HL-60 (cell line): ENCODE measurements at regions not wholly inside any gene's neighbourhood (a gene's known extent, or its start where the extent isn't known, plus 50 kb on each side); places are given as distances from the start of the nearest gene placed in this dataset.
"Not testable (repeated sequence)": the region's sequence is repeated elsewhere in the genome, so short reads cannot be mapped to it uniquely, and the experiment has no call there.

Experiments used
- DNase-seq, 2 experiments: peaks; one replicate each; pipeline ENCODE4 v3.0.0-alpha.2; 2010 to 2020; ENCODE audit warnings: low read depth in 1 of 2, low spot score in 1 of 2
- H3K27ac ChIP-seq: fragments of 250-450 bp; sonication (Bioruptor Pico); replicated peaks from 2 replicates; pipeline ENCODE4 v1.5.1; 2020; ENCODE audit warnings: mild to moderate bottlenecking, moderate library complexity
- H3K27me3 ChIP-seq: fragments of 250-450 bp; sonication (Bioruptor Pico); 2 replicates; pipeline ENCODE4 v1.5.1; 2021; ENCODE audit warnings: mild to moderate bottlenecking, moderate library complexity; ENCODE audit not compliant: insufficient read depth, poor library complexity, severe bottlenecking
- H3K4me3 ChIP-seq: replicated peaks from 2 replicates; pipeline ENCODE4 v1.5.1; 2011; ENCODE audit warnings: mild to moderate bottlenecking, control low read depth, low read length; ENCODE audit not compliant: insufficient read depth
- CTCF ChIP-seq: IDR thresholded peaks from one replicate; pipeline ENCODE4 v1.5.1; 2011; ENCODE audit warnings: low read length, control low read depth, inconsistent platforms; ENCODE audit not compliant: insufficient read depth
- GABPA ChIP-seq: IDR thresholded peaks from 2 replicates; pipeline ENCODE4 v1.6.1; 2012; ENCODE audit warnings: low read depth
- POLR2AphosphoS5 ChIP-seq: IDR thresholded peaks from 2 replicates; pipeline ENCODE4 v1.6.1; 2012; ENCODE audit warnings: low read depth
- REST ChIP-seq: IDR thresholded peaks from 2 replicates; pipeline ENCODE4 v1.6.1; 2012; ENCODE audit warnings: low read depth; ENCODE audit not compliant: insufficient replicate concordance
- SPI1 ChIP-seq: IDR thresholded peaks from 2 replicates; pipeline ENCODE4 v1.6.1; 2012; ENCODE audit warnings: low read depth, mild to moderate bottlenecking, borderline replicate concordance

GRCh38 chr2:131668794-131669540, 141.3 kb downstream of the CCDC74A start:
- H3K27ac ChIP-seq, H3K27me3 ChIP-seq, H3K4me3 ChIP-seq: not testable (repeated sequence)
- peak; percentile 39 to 70 for DNase-seq

GRCh38 chr2:131671841-131672470, 144.3 kb downstream of the CCDC74A start:
- not testable (repeated sequence) for DNase-seq, H3K27ac ChIP-seq, H3K4me3 ChIP-seq
- peaks cover 10% of the 10 kb centered on the region for H3K27me3 ChIP-seq

- H3K27ac ChIP-seq: not testable (repeated sequence)
- H3K27me3 ChIP-seq: peaks cover 10% of the 10 kb centered on the region
- peak overlapping the region; percentile 31 for H3K4me3 ChIP-seq
- peak; percentile 35 for TF ChIP-seq CTCF
- DNase-seq: peak; percentile 39 to 51
These were observed 145.0 kb downstream of the CCDC74A start for GRCh38 chr2:131672471-131673399.

GRCh38 chr2:131673400-131674173, 145.9 kb downstream of the CCDC74A start:
- peak in 1 of 2 experiments; percentile 72 for DNase-seq
- no peak overlapping the region for H3K27ac ChIP-seq
- TF ChIP-seq REST: no peak
- peak; percentile 46 for TF ChIP-seq CTCF
- peaks cover 10% of the 10 kb centered on the region for H3K27me3 ChIP-seq
- peak overlapping the region; percentile 31 for H3K4me3 ChIP-seq

GRCh38 chr2:131674174-131674507, 146.5 kb downstream of the CCDC74A start:
- no peak for TF ChIP-seq SPI1
- no peak for TF ChIP-seq GABPA
- no peak for TF ChIP-seq REST
- TF ChIP-seq CTCF: no peak
- no peak for TF ChIP-seq POLR2AphosphoS5
- no peak for DNase-seq
- Histone ChIP-seq H3K27me3 (peaks cover 10% of the 10 kb centered on the region), H3K27ac (no peak overlapping the region), H3K4me3 (no peak overlapping the region)

- DNase-seq, H3K27ac ChIP-seq, H3K27me3 ChIP-seq: not testable (repeated sequence)
- H3K4me3 ChIP-seq: peak overlapping the region; percentile 90
These were observed 154.0 kb downstream of the CCDC74A start for GRCh38 chr2:131681611-131682121.
